ENCODE measurements at regions not wholly inside any gene's neighbourhood (a gene's known extent, or its start where the extent isn't known, plus 50 kb on each side); places are given as distances from the start of the nearest gene placed in this dataset.

DNA sequence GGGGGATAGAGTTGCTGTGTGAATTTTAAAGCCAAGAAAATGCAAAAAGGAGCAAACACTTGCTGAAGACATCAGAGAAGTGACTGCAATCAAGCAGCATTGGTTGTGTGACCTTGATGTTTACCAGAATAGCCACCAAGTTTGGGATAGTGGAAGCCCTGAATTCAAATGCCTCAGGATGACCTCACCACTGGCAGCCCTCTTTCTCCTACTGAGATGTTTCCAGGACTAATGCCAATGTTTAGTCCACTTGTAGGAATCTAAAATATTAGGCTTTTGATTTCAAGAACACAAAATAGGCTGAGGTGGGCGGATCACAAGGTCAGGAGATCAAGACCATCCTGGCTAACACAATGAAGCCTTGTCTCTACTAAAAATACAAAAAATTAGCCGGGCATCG lies 112.2 kb upstream of the NUDT12 start:
- H3K9me3 Mint-ChIP-seq: peaks cover 28% of the 10 kb centered on the region
- no peak overlapping the region for H3K27ac Mint-ChIP-seq
- no peaks in the 10 kb centered on the region for H3K27me3 Mint-ChIP-seq
- no peaks in the 10 kb centered on the region for H3K4me1 Mint-ChIP-seq (ENCODE audit: low read depth)
- no peak overlapping the region for H3K4me3 Mint-ChIP-seq
- no peaks in the 10 kb centered on the region for H3K36me3 Mint-ChIP-seq (ENCODE audit: low read depth)
- intact Hi-C loops (cut with micrococcal nuclease): no loop called here

DNA sequence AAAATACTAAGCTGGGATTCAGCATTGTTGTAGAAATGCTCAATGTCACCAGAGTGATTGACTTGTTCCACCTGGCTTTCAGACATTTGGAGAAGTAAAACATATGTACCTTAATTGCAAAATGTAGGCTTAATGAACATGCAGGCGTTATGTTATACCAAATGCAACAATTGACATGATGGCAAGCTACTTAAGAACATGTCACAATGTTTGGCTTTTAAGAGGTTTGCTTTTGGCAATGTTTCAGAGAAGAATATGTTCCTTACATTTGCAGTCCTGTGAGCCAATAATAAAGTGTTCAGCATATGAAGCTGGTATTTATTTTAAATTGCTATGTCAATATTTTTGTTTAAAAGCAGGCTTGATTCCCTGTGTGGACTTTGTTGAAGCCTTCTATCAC lies 111.7 kb upstream of the NUDT12 start:
- peaks cover 33% of the 10 kb centered on the region for H3K9me3 Mint-ChIP-seq
- no peaks in the 10 kb centered on the region for H3K27me3 Mint-ChIP-seq

DNA sequence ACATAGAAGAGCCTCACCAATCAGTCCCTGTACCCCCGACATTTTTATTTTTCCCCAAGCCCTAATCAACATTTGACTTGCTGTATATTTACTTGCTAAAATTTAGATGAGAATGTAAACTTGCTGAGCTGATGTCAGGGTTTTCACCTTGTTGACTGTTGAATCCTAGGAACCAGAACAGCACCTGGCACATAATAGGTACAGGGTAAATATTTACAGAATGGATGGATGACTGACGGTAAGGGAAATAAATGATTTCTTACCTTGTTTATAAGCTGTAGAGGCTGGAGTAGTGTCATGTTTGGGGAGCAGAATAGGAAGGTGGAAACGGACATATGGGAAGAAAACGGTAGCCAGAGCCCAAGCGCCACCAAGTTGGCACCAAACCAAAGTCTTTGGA lies 107.0 kb upstream of the NUDT12 start:
- no peaks in the 10 kb centered on the region for H3K4me1 Mint-ChIP-seq (ENCODE audit: low read depth)
- peaks cover 42% of the 10 kb centered on the region for H3K9me3 Mint-ChIP-seq
- no peaks in the 10 kb centered on the region for H3K36me3 Mint-ChIP-seq (ENCODE audit: low read depth)
- no peak overlapping the region for H3K4me3 Mint-ChIP-seq
- H3K27me3 Mint-ChIP-seq: no peaks in the 10 kb centered on the region
- intact Hi-C loops (cut with micrococcal nuclease): no loop called here
- no peak overlapping the region for H3K27ac Mint-ChIP-seq

More for the DNA sequence above, 111.7 kb upstream of the NUDT12 start:
- Mint-ChIP-seq H3K4me3 (no peak overlapping the region), H3K27ac (no peak overlapping the region), H3K36me3 (ENCODE audit: low read depth) (no peaks in the 10 kb centered on the region), H3K4me1 (ENCODE audit: low read depth) (no peaks in the 10 kb centered on the region)
- intact Hi-C loops (cut with micrococcal nuclease): no loop called here

DNA sequence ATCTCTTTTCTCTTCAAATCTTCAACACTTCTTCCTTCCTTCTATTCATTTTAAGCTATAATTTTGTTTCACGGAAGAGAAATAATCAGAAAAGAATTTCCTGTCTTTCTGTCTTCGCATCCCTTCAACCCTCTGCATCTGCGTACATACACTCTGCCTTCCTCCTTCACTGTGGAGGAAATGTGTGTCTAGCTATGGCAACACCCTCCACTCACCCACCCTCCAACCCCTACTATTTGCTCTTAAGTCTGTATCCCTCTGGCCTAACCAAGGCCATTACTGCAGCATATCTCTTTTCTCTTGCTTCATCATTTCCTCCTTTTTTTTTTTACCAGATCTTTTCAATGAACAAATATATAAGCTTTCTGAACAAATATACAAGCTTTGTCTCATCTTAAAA lies 105.7 kb upstream of the NUDT12 start:
- intact Hi-C loops (cut with micrococcal nuclease): no loop called here
- Mint-ChIP-seq H3K36me3 (ENCODE audit: low read depth) (no peaks in the 10 kb centered on the region), H3K4me1 (ENCODE audit: low read depth) (no peaks in the 10 kb centered on the region), H3K9me3 (peaks cover 53% of the 10 kb centered on the region), H3K27me3 (no peaks in the 10 kb centered on the region), H3K4me3 (no peak overlapping the region), H3K27ac (no peak overlapping the region)

DNA sequence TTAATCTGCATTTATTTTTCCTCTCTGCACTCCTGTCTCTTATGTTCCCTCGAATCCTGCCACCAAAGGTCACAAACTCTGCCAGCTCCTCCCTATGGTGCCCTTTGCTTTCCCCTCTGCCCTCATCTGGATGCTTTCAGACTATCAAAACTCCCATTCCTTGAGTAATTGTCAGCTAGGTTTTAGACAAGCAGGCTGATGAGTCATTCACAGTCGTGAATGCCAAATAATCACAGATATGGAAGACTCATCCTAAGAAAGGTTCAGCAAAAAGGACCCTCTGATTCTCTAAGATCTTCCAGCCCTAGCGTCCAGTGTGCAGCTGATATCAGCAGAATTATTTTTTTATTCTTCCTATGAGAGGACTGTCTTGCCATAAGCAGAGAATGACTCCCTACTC lies 104.5 kb upstream of the NUDT12 start:
- Mint-ChIP-seq H3K27me3 (no peaks in the 10 kb centered on the region), H3K9me3 (peaks cover 53% of the 10 kb centered on the region), H3K4me1 (ENCODE audit: low read depth) (no peaks in the 10 kb centered on the region), H3K4me3 (no peak overlapping the region), H3K36me3 (ENCODE audit: low read depth) (no peaks in the 10 kb centered on the region), H3K27ac (no peak overlapping the region)
- intact Hi-C loops (cut with micrococcal nuclease): no loop called here

DNA sequence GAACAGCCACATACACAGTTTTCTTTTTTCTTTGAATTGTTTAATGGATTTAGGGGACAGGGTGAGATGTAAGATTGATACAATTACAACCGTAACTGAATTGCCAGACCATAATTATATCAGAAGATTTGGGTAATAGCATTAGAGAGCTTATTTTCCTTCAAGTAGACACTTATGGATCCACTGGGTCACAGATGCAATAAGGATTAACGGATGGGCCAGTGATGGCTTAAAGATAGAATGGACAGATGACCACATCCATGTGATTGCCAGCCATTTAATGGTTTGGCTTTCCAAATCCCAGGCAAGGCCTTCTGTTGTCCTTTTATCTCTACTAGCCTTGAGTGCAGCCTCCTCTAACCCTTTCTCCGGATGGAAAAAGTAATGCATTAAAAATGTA lies 94.7 kb upstream of the NUDT12 start:
- intact Hi-C loops (cut with micrococcal nuclease): no loop called here
- no peak overlapping the region for H3K27ac Mint-ChIP-seq

DNA sequence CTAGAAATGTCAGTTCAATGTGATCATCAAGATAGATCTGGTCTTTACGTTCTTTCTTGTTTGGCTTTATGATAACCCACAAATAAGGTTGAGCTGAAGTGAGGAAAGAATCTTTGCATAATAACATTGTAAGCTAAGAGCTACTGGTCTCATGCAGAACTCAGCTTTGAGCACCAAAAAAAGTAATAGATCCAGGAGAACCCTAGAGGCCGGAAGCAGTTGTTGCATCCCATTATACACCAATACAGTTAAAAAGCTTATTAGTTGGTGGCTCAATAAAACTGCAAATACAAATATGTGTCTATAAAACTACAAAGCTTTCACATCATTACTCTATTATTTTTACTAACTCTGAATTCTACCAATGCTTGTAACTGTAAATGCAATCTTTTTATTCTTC lies 85.5 kb upstream of the NUDT12 start:
- H3K36me3 Mint-ChIP-seq (ENCODE audit: low read depth): no peaks in the 10 kb centered on the region
- H3K9me3 Mint-ChIP-seq: peaks cover 6% of the 10 kb centered on the region
- intact Hi-C loops (cut with micrococcal nuclease): no loop called here
- no peak overlapping the region for H3K27ac Mint-ChIP-seq
- no peaks in the 10 kb centered on the region for H3K27me3 Mint-ChIP-seq
- H3K4me3 Mint-ChIP-seq: no peak overlapping the region
- H3K4me1 Mint-ChIP-seq (ENCODE audit: low read depth): no peaks in the 10 kb centered on the region

More for the DNA sequence above, 94.7 kb upstream of the NUDT12 start:
- Mint-ChIP-seq H3K4me3 (no peak overlapping the region), H3K9me3 (peaks cover 11% of the 10 kb centered on the region), H3K4me1 (ENCODE audit: low read depth) (no peaks in the 10 kb centered on the region), H3K27me3 (no peaks in the 10 kb centered on the region), H3K36me3 (ENCODE audit: low read depth) (no peaks in the 10 kb centered on the region)

DNA sequence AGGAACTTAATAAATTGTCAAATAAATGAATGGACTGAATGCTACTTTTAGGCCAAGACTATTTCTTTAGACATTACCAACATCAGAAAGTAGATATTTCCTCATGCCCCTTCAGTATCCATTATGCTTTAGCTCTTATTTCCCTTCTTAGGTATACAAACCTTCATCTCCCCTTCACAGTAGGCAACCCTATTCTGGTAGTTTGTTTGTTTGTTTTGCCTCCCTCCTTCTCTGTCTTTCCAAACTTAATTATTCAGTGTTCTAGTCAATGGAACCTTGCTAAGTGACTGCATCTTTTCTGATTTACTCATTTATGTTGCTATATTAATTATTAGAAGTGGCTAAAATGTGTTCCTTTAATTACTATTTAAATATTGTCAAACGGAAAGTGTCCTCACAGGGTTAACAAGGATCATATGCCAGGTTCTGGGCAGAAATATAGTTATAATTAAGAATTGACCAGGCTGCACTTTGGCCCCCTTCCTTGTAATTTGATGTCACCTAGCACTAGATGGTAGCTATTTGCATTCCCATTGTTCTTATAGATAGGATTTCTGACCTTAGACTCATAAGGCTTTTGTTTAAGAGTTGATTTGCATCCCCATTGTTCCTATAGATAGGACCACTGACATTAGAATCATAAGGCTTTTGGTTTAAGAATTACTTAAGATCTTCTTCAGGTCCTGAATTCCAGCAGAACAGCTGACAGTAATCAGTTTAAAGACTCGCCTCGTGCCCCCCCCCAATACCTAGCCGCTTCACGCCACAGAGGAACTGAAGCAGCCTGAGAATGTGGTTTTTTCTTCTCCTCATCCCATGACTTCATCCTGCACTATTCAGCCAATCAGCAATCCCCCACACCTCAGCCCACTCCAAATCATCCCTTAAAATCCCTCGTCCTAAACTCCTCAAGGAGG lies 84.4 kb upstream of the NUDT12 start:
- H3K4me3 Mint-ChIP-seq: no peak overlapping the region
- H3K27me3 Mint-ChIP-seq: no peaks in the 10 kb centered on the region
- intact Hi-C loops (cut with micrococcal nuclease): no loop called here
- no peak overlapping the region for H3K27ac Mint-ChIP-seq
- H3K4me1 Mint-ChIP-seq (ENCODE audit: low read depth): no peaks in the 10 kb centered on the region
- peaks cover 6% of the 10 kb centered on the region for H3K9me3 Mint-ChIP-seq
- H3K36me3 Mint-ChIP-seq (ENCODE audit: low read depth): no peaks in the 10 kb centered on the region

DNA sequence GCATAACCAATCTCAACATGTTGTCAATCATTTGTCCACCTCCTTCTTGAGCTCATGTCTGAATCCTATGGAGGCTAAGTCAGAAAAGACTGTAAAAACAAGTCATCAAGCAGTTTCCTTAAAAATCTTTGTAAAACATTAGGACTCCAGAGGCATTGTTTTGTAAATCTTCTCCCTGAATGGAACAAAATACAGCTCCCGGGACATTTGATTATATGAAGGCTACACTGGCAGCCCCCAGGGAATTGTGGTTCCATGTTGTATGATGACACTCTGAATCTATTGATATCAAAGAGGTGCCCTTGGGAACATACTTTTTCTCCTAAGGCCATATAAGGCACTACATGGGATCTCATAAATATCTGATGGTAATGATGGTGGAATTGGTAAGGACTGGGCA lies 83.2 kb upstream of the NUDT12 start:
- intact Hi-C loops (cut with micrococcal nuclease): no loop called here
- peaks cover 6% of the 10 kb centered on the region for H3K9me3 Mint-ChIP-seq
- no peak overlapping the region for H3K27ac Mint-ChIP-seq
- no peak overlapping the region for H3K4me3 Mint-ChIP-seq
- no peaks in the 10 kb centered on the region for H3K36me3 Mint-ChIP-seq (ENCODE audit: low read depth)
- no peaks in the 10 kb centered on the region for H3K27me3 Mint-ChIP-seq
- no peaks in the 10 kb centered on the region for H3K4me1 Mint-ChIP-seq (ENCODE audit: low read depth)

DNA sequence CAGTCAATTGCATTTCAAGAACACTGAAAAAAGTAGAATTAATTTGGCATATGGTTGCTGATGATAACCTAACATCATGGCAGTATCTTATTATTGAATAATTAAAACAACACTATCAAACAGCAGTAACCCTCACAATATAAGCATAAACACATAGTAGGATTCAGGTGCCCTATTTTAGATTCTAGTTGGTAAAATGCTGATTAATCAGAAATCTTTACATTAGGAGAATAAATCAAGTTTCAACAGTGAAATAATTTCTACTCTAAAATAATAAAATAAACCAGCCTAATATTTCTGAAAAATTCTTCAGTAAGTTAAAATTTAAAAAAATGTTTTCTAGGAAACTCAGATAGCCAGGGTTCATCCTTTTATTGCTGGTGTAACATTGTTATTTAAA lies 76.4 kb upstream of the NUDT12 start:
- intact Hi-C loops (cut with micrococcal nuclease): no loop called here
- no peak overlapping the region for H3K4me3 Mint-ChIP-seq
- H3K27me3 Mint-ChIP-seq: no peaks in the 10 kb centered on the region

DNA sequence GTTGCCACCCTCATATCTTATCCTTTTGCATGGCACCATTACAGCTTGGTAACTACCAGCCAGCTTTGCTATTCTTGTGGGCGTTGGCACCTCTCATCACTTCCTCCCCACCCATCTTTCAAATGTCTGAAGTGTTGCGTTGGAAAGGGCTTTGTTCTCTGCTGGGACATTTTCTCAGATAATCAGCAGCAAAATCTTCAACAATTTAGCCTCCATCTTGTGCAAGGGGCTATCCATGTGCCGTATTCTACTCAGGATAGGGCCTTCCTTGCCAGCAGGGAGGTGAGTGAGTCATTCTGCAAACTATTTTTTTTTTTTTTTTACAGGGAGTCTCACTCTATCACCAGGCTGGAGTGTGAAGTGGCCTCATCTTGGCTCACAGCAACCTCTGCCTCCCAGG lies 62.1 kb upstream of the NUDT12 start:
- no peaks in the 10 kb centered on the region for H3K36me3 Mint-ChIP-seq (ENCODE audit: low read depth)
- intact Hi-C loops (cut with micrococcal nuclease): no loop called here
- no peaks in the 10 kb centered on the region for H3K27me3 Mint-ChIP-seq

More for the DNA sequence above, 76.4 kb upstream of the NUDT12 start:
- no peaks in the 10 kb centered on the region for H3K36me3 Mint-ChIP-seq (ENCODE audit: low read depth)
- H3K4me1 Mint-ChIP-seq (ENCODE audit: low read depth): no peaks in the 10 kb centered on the region
- H3K9me3 Mint-ChIP-seq: no peaks in the 10 kb centered on the region
- no peak overlapping the region for H3K27ac Mint-ChIP-seq

DNA sequence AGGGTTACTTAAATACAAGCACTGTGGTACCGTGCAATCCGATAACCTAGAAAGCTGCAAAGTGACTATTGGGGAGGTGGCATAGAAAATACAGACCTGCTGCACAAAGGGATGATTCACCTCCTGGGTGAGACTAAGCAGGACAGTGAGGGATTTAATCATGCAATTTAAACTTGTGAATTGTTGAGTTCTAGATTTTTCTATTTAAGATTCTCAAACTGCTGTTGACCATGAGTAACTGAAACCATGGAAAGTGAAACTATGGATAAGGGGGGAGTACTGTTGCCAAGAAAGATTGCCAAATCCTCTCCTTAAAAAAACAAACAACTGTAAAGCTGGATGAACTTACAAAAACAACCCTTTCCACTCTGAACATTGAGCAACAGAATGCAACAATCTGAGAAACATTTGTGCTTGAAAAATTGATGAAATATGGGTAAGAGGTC lies 61.5 kb upstream of the NUDT12 start:
- no peak overlapping the region for H3K27ac Mint-ChIP-seq
- H3K9me3 Mint-ChIP-seq: peaks cover 9% of the 10 kb centered on the region
- no peaks in the 10 kb centered on the region for H3K4me1 Mint-ChIP-seq (ENCODE audit: low read depth)
- intact Hi-C loops (cut with micrococcal nuclease): no loop called here
- H3K36me3 Mint-ChIP-seq (ENCODE audit: low read depth): no peaks in the 10 kb centered on the region
- H3K27me3 Mint-ChIP-seq: no peaks in the 10 kb centered on the region
- no peak overlapping the region for H3K4me3 Mint-ChIP-seq

More for the DNA sequence above, 62.1 kb upstream of the NUDT12 start:
- no peak overlapping the region for H3K27ac Mint-ChIP-seq
- peaks cover 9% of the 10 kb centered on the region for H3K9me3 Mint-ChIP-seq
- no peak overlapping the region for H3K4me3 Mint-ChIP-seq
- no peaks in the 10 kb centered on the region for H3K4me1 Mint-ChIP-seq (ENCODE audit: low read depth)

DNA sequence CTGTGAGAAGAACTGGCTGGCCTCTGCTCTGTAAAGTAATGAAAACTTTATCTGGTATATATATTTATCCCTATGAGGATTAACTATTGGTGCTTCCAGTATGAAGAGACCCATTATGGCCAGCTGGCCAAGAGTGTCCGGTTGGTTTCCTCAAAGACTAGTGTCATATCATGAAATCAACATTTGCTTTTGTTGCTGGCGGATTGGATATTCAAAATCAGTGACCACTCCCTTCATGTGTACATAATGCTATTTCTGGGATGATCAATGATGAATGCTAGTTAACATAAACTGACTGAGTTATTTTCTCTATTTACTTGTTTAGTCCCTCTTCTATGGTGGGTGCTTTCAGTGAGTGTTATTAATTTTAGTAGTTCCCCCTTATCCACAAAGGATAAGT lies 60.8 kb upstream of the NUDT12 start:
- Mint-ChIP-seq H3K9me3 (peaks cover 9% of the 10 kb centered on the region), H3K27ac (no peak overlapping the region), H3K36me3 (ENCODE audit: low read depth) (no peaks in the 10 kb centered on the region), H3K27me3 (no peaks in the 10 kb centered on the region), H3K4me1 (ENCODE audit: low read depth) (no peaks in the 10 kb centered on the region), H3K4me3 (no peak overlapping the region)
- intact Hi-C loops (cut with micrococcal nuclease): no loop called here

DNA sequence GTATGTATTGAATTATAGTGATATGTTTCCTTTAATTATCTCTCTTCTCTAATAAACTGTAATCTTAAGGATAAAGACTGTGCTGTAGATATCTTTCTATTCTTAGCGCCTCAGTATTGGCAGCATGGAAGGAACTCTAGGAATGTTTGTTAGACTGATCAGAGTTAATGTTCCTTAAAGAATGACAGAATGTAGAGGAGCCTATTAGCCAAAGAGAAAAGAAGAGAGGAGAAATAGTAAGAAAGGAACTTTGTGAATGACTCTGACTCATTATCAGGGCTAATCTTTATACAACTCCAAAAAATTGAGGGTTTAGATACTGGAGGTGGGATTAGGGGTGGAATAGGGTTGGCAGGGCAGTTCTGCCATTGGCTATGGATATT lies 59.0 kb upstream of the NUDT12 start:
- no peaks in the 10 kb centered on the region for H3K27me3 Mint-ChIP-seq
- peaks cover 9% of the 10 kb centered on the region for H3K9me3 Mint-ChIP-seq
- no peak overlapping the region for H3K27ac Mint-ChIP-seq
- H3K4me3 Mint-ChIP-seq: no peak overlapping the region
- no peaks in the 10 kb centered on the region for H3K4me1 Mint-ChIP-seq (ENCODE audit: low read depth)
- no peaks in the 10 kb centered on the region for H3K36me3 Mint-ChIP-seq (ENCODE audit: low read depth)
- intact Hi-C loops (cut with micrococcal nuclease): no loop called here
